ENCODE measurements at regions not wholly inside any gene's neighbourhood (a gene's known extent, or its start where the extent isn't known, plus 50 kb on each side); places are given as distances from the start of the nearest gene placed in this dataset.

DNA sequence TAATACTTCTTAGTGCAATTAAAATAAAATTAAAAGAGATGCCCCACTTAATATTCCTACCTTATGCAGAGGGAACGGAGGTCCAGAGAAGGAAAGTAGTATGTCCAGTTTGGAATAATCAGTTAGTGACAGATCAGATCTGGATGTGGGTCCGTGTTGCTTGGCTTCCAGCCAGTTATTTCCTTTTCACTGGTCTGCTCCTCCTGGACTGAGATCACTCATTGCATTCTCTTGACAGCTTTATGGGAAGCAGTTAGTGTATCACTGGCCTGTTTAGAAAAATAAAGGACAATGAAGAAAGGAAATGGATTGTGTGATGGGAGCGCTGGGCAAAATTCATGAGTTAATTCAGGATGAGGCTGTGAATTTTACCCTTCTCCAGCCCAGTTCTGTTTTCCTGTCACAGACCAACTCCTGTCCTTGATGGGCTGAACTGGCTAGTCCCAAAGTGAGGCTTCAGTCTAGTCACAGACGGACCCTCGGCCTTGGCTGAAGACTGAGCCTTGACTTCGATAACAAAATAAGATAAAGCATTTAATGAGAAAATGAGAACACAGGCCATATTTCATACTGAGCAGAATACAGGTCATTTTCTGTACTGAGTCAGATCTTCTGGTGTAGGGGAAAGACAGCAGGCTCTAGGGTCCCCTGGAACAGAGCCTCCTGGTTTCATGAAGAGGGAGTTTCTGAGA is 85.2 kb upstream of the TRABD2B start:
- H3K27ac ChIP-seq = no peak overlapping the region
- H3K4me3 ChIP-seq (ENCODE audit: low read depth, low read length) = no peak overlapping the region
- in situ Hi-C loops (cut with HindIII; ENCODE audit: low pct_ligation_motif_present, low sequenced_read_pairs) = no loop called here
- no peaks in the 10 kb centered on the region for H3K36me3 ChIP-seq (replicated peaks)
- TF ChIP-seq, protein P1, sequence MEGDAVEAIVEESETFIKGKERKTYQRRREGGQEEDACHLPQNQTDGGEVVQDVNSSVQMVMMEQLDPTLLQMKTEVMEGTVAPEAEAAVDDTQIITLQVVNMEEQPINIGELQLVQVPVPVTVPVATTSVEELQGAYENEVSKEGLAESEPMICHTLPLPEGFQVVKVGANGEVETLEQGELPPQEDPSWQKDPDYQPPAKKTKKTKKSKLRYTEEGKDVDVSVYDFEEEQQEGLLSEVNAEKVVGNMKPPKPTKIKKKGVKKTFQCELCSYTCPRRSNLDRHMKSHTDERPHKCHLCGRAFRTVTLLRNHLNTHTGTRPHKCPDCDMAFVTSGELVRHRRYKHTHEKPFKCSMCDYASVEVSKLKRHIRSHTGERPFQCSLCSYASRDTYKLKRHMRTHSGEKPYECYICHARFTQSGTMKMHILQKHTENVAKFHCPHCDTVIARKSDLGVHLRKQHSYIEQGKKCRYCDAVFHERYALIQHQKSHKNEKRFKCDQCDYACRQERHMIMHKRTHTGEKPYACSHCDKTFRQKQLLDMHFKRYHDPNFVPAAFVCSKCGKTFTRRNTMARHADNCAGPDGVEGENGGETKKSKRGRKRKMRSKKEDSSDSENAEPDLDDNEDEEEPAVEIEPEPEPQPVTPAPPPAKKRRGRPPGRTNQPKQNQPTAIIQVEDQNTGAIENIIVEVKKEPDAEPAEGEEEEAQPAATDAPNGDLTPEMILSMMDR (IDR thresholded peaks at IDR 0.05; ENCODE audit: low read depth, low read length, missing control alignments) = no peak
- no peak for DNase-seq
- no peaks in the 10 kb centered on the region for H3K27me3 ChIP-seq (replicated peaks)

DNA sequence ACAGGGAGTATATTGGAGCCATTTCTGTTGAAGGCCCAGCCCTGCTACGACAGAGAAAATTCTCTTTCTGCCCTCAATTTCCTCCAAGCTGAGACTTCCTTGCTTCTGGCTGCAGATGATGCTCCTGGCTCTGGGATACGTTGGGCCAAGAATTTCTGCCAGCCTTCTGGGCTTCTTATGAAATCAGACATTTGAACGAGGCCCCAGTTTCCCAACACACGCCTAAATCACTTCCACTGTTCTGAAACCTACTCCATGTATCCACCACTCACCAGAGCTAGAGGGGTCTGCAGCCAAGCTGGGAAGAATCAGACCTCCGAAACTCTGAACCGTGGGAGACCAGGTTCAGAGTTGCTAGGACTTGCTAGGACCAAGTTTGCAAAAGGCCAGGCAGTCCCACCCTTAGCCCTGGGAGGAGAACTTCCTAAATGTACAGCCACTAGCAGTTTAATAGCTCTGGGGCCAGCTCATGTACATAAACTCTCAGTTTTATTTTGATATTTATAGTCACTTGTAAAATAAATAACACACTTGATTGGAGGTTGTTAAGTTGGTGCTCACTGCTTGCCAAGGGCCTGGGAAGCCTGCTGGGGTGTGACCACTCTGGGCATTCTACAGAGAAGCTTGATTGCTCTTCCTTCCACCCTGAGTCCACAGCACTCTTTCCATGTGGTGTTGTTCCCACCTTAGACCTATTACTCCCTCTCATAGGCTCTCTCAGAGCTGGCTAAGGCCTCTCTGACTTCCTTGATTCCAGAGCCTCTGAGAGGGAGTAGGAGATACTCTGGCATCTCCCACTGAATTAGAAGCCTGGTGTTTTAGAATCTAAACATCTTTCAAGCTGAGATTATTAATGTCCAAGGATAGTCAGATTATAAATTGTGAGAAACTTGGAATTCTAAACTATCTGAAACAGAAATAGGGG is 83.4 kb upstream of the TRABD2B start:
- Histone ChIP-seq H3K4me3 (ENCODE audit: low read depth, low read length) (no peak overlapping the region), H3K27ac (no peak overlapping the region), H3K27me3 (replicated peaks) (no peaks in the 10 kb centered on the region), H3K36me3 (replicated peaks) (no peaks in the 10 kb centered on the region)
- TF ChIP-seq, protein P1 (IDR thresholded peaks at IDR 0.05; ENCODE audit: low read depth, low read length, missing control alignments) = no peak
- DNase-seq = no peak
- in situ Hi-C loops (cut with HindIII; ENCODE audit: low pct_ligation_motif_present, low sequenced_read_pairs) = no loop called here

DNA sequence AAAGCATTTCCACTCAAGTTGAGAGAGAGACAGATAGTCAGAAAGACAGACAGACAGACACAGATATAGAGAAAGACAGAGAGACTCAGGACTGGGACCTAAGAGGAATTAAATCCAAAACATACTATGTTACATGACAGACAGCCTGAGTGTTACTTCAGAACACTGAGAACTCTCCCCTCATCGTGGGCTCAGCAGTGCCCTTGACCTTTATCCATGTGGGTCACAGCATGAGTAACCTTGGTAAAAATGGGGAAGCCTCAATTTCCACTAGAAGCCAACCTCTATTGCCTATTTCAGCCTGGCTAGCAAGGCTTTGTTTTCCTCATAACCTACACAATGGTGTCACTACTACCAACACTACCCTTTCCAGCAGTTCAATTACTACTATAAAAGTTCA is 81.9 kb upstream of the TRABD2B start:
- DNase-seq = no peak
- H3K4me3 ChIP-seq (ENCODE audit: low read depth, low read length) = no peak overlapping the region
- TF ChIP-seq, protein P1 (IDR thresholded peaks at IDR 0.05; ENCODE audit: low read depth, low read length, missing control alignments) = no peak
- no peak overlapping the region for H3K27ac ChIP-seq
- H3K27me3 ChIP-seq (replicated peaks) = no peaks in the 10 kb centered on the region
- no peaks in the 10 kb centered on the region for H3K36me3 ChIP-seq (replicated peaks)
- in situ Hi-C loops (cut with HindIII; ENCODE audit: low pct_ligation_motif_present, low sequenced_read_pairs) = no loop called here

DNA sequence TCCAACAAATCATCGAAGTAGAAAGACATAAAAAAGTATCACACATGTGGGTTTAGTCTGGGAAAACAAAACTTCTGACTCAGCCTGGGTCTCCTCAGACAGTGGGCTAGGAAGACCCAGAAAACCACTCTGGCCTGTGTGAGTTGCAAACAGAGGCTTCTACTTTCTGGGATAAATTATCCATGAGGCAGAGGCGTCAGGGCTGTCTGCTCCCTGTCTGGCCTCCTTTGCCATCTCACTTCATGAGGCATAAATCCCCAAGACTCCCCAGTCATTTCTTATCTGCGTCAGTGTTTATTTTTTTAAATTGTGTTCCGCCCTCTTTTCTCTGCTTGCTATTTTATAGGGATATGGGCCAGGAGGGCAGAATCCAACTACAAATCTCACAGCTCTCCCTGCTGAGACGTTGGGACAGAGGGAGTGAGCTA is 80.6 kb upstream of the TRABD2B start:
- no peaks in the 10 kb centered on the region for H3K27me3 ChIP-seq (replicated peaks)
- H3K36me3 ChIP-seq (replicated peaks) = no peaks in the 10 kb centered on the region
- no peak overlapping the region for H3K4me3 ChIP-seq (ENCODE audit: low read depth, low read length)
- TF ChIP-seq, protein P1 (IDR thresholded peaks at IDR 0.05; ENCODE audit: low read depth, low read length, missing control alignments) = no peak
- in situ Hi-C loops (cut with HindIII; ENCODE audit: low pct_ligation_motif_present, low sequenced_read_pairs) = no loop called here
- no peak for DNase-seq
- H3K27ac ChIP-seq = no peak overlapping the region

DNA sequence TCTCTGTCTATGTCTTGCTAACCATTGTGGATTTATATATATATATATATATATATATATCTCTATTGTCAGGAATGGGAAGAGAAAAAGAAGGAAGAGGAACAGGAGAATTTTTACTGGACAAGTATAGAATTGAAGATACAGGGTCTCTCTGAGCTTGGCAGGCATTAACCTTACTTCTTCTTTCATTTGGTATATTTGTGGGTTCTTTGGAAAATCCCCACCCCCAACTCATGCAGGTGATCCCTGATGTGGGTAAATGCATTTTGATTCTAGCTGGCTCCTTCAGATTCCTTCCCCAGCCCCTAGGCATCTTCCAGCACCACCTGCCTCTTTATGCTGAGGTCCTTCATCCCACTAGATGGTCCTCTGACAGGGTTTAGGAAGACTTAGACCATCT is 78.8 kb upstream of the TRABD2B start:
- H3K4me3 ChIP-seq (ENCODE audit: low read depth, low read length) = no peak overlapping the region
- no peak overlapping the region for H3K27ac ChIP-seq
- DNase-seq = no peak
- TF ChIP-seq, protein P1 (IDR thresholded peaks at IDR 0.05; ENCODE audit: low read depth, low read length, missing control alignments) = no peak
- H3K36me3 ChIP-seq (replicated peaks) = no peaks in the 10 kb centered on the region
- in situ Hi-C loops (cut with HindIII; ENCODE audit: low pct_ligation_motif_present, low sequenced_read_pairs) = no loop called here
- no peaks in the 10 kb centered on the region for H3K27me3 ChIP-seq (replicated peaks)
